Keratinocyte (primary cell): ENCODE measurements at regions not wholly inside any gene's neighbourhood (a gene's known extent, or its start where the extent isn't known, plus 50 kb on each side); places are given as distances from the start of the nearest gene placed in this dataset.

ENCODE experiments used
- DNase-seq: peaks from one replicate; pipeline ENCODE4 v3.0.0-alpha.2; 2011; ENCODE audit warnings: low read depth, missing footprints, low spot score
- FAIRE-seq: peaks from 2 replicates; lab custom pipeline; 2011; peaks lifted over from hg19 to GRCh38; lab: Jason Lieb, UNC
- H2AFZ ChIP-seq: 2 replicates; pipeline ENCODE4 v1.6.0; 2012; ENCODE audit warnings: low read length, control low read depth, inconsistent platforms; ENCODE audit not compliant: control insufficient read depth
- H3K27ac ChIP-seq: 2 replicates; pipeline ENCODE4 v1.5.1; 2011; ENCODE audit warnings: low read length; ENCODE audit not compliant: control insufficient read depth, insufficient read depth
- H3K27me3 ChIP-seq: 3 replicates; pipeline ENCODE4 v1.6.0; 2011; ENCODE audit warnings: low read length; ENCODE audit not compliant: control insufficient read depth, insufficient read depth; ENCODE audit errors: extremely low read depth
- H3K36me3 ChIP-seq, 2 experiments: 2 replicates in 1 of 2; 3 replicates in 1 of 2; pipeline ENCODE4 v1.5.1; 2011; ENCODE audit warnings: low read length in 2 of 2, mild to moderate bottlenecking in 1 of 2; ENCODE audit not compliant: control insufficient read depth in 2 of 2, insufficient read depth in 2 of 2; ENCODE audit errors: extremely low read depth in 1 of 2
- H3K4me1 ChIP-seq: 3 replicates; pipeline ENCODE4 v1.5.1; 2011; ENCODE audit warnings: low read length; ENCODE audit not compliant: control insufficient read depth, insufficient read depth; ENCODE audit errors: extremely low read depth
- H3K4me2 ChIP-seq: 3 replicates; pipeline ENCODE4 v1.6.0; 2011; ENCODE audit warnings: low read depth, low read length; ENCODE audit not compliant: control insufficient read depth, insufficient read depth; ENCODE audit errors: extremely low read depth
- H3K4me3 ChIP-seq, 3 experiments: fragments of 200-600 bp in 1 of 3; sonication (generic) in 1 of 3; 2 replicates in 2 of 3; 3 replicates in 1 of 3; pipeline ENCODE4 v1.5.1; 2011 to 2016; ENCODE audit warnings: low read length in 3 of 3, mild to moderate bottlenecking in 3 of 3, control low read depth in 2 of 3, inconsistent platforms in 1 of 3, low read depth in 1 of 3, mixed read lengths in 1 of 3, mixed run types in 1 of 3, moderate library complexity in 1 of 3; ENCODE audit not compliant: control insufficient read depth in 2 of 3, insufficient read depth in 2 of 3; ENCODE audit errors: extremely low read depth in 1 of 3
- H3K79me2 ChIP-seq: 2 replicates; pipeline ENCODE4 v1.6.0; 2012; ENCODE audit warnings: low read length; ENCODE audit not compliant: control insufficient read depth, insufficient read depth
- H3K9ac ChIP-seq: 3 replicates; pipeline ENCODE4 v1.6.0; 2011; ENCODE audit warnings: low read length; ENCODE audit not compliant: control insufficient read depth, insufficient read depth; ENCODE audit errors: extremely low read depth
- H3K9me1 ChIP-seq: 3 replicates; pipeline ENCODE4 v1.6.0; 2011; ENCODE audit warnings: low read length; ENCODE audit not compliant: control insufficient read depth, insufficient read depth; ENCODE audit errors: extremely low read depth
- H3K9me3 ChIP-seq: 2 replicates; pipeline ENCODE4 v1.5.1; 2012; ENCODE audit warnings: low read depth, low read length; ENCODE audit not compliant: control insufficient read depth
- H4K20me1 ChIP-seq: 3 replicates; pipeline ENCODE4 v1.6.0; 2011; ENCODE audit warnings: low read length; ENCODE audit not compliant: control insufficient read depth, insufficient read depth; ENCODE audit errors: extremely low read depth
- EZH2 ChIP-seq: IDR thresholded peaks from one replicate; pipeline ENCODE4 v1.6.1; 2012; ENCODE audit warnings: inconsistent platforms, mild to moderate bottlenecking, low read length, moderate library complexity
- dilution Hi-C: fragments of 300-500 bp; cut with MboI; formaldehyde crosslinking; loops from one replicate; pipeline ENCODE4 v1.7.0; 2020; ENCODE audit warnings: low sequenced_read_pairs; ENCODE audit not compliant: extremely low pct_ligation_motif_present
- TF ChIP-seq, protein P1 (sequence below), 3 experiments: IDR thresholded peaks in 1 of 3; conservative IDR thresholded peaks in 1 of 3; optimal IDR thresholded peaks in 1 of 3; 2 replicates in 2 of 3; 3 replicates in 1 of 3; pipeline versions ENCODE3 to v1.5.1; 2011; ENCODE audit warnings: low read length in 3 of 3, mild to moderate bottlenecking in 3 of 3, moderate library complexity in 2 of 3, control low read depth in 1 of 3, inconsistent platforms in 1 of 3; ENCODE audit not compliant: insufficient read depth in 2 of 3; ENCODE audit errors: extremely low read depth in 1 of 3

DNA sequence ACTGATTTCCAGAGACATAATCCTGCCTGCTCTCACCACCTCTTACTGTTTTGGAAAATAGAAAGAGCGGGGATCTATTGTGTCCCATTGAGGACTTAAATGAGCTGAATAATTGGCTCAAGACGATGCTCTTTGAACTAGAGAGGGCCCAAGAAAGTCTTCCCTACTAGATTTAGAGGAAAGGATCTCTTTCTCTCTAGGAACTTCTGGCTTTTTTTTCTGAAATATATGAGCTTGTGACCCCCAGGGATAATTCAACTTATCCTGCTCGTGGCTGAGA is 461.4 kb upstream of the KIRREL3 start:
- no peaks in the 10 kb centered on the region for H3K27me3 ChIP-seq
- H3K4me3 ChIP-seq = no peak overlapping the region
- H3K4me1 ChIP-seq = no peaks in the 10 kb centered on the region
- no peaks in the 10 kb centered on the region for H4K20me1 ChIP-seq
- H3K79me2 ChIP-seq = no peaks in the 10 kb centered on the region
- no peaks in the 10 kb centered on the region for H3K36me3 ChIP-seq
- H3K4me2 ChIP-seq = no peak overlapping the region
- dilution Hi-C loops = no loop called here
- FAIRE-seq (no peak), DNase-seq (no peak)
- H3K9ac ChIP-seq = no peak overlapping the region
- no peak for TF ChIP-seq EZH2
- TF ChIP-seq, protein P1, sequence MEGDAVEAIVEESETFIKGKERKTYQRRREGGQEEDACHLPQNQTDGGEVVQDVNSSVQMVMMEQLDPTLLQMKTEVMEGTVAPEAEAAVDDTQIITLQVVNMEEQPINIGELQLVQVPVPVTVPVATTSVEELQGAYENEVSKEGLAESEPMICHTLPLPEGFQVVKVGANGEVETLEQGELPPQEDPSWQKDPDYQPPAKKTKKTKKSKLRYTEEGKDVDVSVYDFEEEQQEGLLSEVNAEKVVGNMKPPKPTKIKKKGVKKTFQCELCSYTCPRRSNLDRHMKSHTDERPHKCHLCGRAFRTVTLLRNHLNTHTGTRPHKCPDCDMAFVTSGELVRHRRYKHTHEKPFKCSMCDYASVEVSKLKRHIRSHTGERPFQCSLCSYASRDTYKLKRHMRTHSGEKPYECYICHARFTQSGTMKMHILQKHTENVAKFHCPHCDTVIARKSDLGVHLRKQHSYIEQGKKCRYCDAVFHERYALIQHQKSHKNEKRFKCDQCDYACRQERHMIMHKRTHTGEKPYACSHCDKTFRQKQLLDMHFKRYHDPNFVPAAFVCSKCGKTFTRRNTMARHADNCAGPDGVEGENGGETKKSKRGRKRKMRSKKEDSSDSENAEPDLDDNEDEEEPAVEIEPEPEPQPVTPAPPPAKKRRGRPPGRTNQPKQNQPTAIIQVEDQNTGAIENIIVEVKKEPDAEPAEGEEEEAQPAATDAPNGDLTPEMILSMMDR (optimal IDR thresholded peaks at IDR 0.05 in 1 of 3, IDR thresholded peaks at IDR 0.05 in 1 of 3, conservative IDR thresholded peaks at IDR 0.05 in 1 of 3; ENCODE audit: extremely low read depth in 1 of 3, insufficient read depth in 2 of 3, low read length in 3 of 3) = no peak
- no peaks in the 10 kb centered on the region for H3K9me1 ChIP-seq
- peaks cover 2% of the 10 kb centered on the region for H3K9me3 ChIP-seq
- H2AFZ ChIP-seq = no peak overlapping the region
- H3K27ac ChIP-seq = no peak overlapping the region

DNA sequence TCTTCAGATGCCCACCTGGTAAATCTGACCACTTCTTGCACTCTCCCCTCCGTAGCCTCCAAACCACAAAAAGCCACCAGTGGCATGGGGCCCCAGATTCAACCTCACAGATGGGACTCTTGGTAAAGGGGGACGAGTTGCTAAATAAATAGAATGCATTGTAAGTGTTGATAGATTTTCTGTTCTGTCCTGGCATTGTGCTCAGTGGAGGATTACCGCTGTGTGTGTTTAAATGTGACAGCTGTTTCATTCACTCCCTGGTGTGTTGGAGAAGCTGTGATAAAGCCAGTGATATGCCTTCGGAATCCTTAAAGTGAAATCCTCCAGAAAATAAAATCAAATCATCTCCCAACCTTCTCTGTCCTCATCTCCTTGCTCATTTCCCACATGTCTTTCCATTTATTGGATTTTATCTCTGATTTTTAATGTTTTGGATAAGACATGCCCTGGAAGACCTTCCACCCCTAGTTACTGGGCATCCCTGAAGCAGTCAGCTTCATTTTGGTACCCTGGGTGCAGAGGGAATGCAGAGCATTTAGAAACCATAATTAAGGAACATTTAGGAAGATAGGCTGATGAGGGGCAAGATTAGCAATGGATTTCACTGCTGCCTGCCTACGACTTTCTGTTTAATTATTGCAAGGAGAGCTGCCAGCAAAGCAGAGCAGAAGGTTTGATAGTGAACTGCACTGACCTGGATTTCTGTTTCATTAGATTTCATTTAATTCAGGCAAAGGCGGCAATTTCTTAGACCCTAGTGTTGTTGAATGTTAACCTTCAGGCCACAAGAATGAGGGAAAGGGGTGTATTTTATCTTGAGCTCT is 460.9 kb upstream of the KIRREL3 start:
- H4K20me1 ChIP-seq = no peaks in the 10 kb centered on the region
- H3K79me2 ChIP-seq = no peaks in the 10 kb centered on the region
- no peaks in the 10 kb centered on the region for H3K9me1 ChIP-seq
- no peak overlapping the region for H3K4me2 ChIP-seq
- dilution Hi-C loops = no loop called here
- H3K9me3 ChIP-seq = peaks cover 2% of the 10 kb centered on the region
- no peaks in the 10 kb centered on the region for H3K36me3 ChIP-seq
- no peak overlapping the region for H3K4me3 ChIP-seq
- no peaks in the 10 kb centered on the region for H3K4me1 ChIP-seq
- H3K27me3 ChIP-seq = no peaks in the 10 kb centered on the region
- no peak overlapping the region for H3K27ac ChIP-seq
- H3K9ac ChIP-seq = no peak overlapping the region
- DNase-seq (no peak), FAIRE-seq (no peak)
- TF ChIP-seq EZH2 = no peak
- TF ChIP-seq, protein P1 (optimal IDR thresholded peaks at IDR 0.05 in 1 of 3, IDR thresholded peaks at IDR 0.05 in 1 of 3, conservative IDR thresholded peaks at IDR 0.05 in 1 of 3; ENCODE audit: extremely low read depth in 1 of 3, insufficient read depth in 2 of 3, low read length in 3 of 3) = no peak
- no peak overlapping the region for H2AFZ ChIP-seq
